Lung (tissue), 11 donors: ENCODE measurements at regions not wholly inside any gene's neighbourhood (a gene's known extent, or its start where the extent isn't known, plus 50 kb on each side); places are given as distances from the start of the nearest gene placed in this dataset.

Experiments
- ATAC-seq: fragments of 200-7000 bp; cut with Tn5 transposase; one replicate; pipeline ENCODE4 v1.9.1; 2020; ENCODE audit warnings: moderate number of reproducible peaks; ENCODE audit not compliant: insufficient read depth, low FRiP score
- DNase-seq, 3 donors: peaks; one replicate each; pipeline ENCODE4 v3.0.0-alpha.2; 2013 to 2017
- H3K27ac ChIP-seq, 2 donors: one replicate each; pipeline ENCODE4 v1.5.1; 2013; ENCODE audit warnings: mild to moderate bottlenecking in 2 of 2, moderate library complexity in 2 of 2, control low read depth in 1 of 2, inconsistent platforms in 1 of 2, low read depth in 1 of 2, low read length in 1 of 2
- H3K27me3 ChIP-seq, 3 donors: one replicate each; pipeline ENCODE4 v1.5.1; 2013; ENCODE audit warnings: low read length in 2 of 3; ENCODE audit not compliant: control insufficient read depth in 3 of 3, insufficient read depth in 3 of 3
- H3K36me3 ChIP-seq, 4 donors: one replicate each; pipeline ENCODE4 v1.5.1; 2013; ENCODE audit warnings: low read length in 4 of 4, mild to moderate bottlenecking in 1 of 4, moderate library complexity in 1 of 4; ENCODE audit not compliant: control insufficient read depth in 4 of 4, insufficient read depth in 4 of 4
- H3K4me1 ChIP-seq, 5 donors: one replicate each; pipeline ENCODE4 v1.5.1; 2013; ENCODE audit warnings: low read length in 5 of 5, mild to moderate bottlenecking in 2 of 5, moderate library complexity in 1 of 5; ENCODE audit not compliant: control insufficient read depth in 5 of 5, insufficient read depth in 5 of 5
- H3K4me3 ChIP-seq: one replicate; pipeline ENCODE4 v1.5.1; 2013; ENCODE audit warnings: mild to moderate bottlenecking, control low read depth, moderate library complexity
- H3K9ac ChIP-seq, 2 donors: one replicate each; pipeline ENCODE4 v1.5.1; 2013; ENCODE audit warnings: low read length in 2 of 2, control low read depth in 1 of 2; ENCODE audit not compliant: insufficient read depth in 1 of 2
- H3K9me3 ChIP-seq, 4 donors: one replicate each; pipeline ENCODE4 v1.5.1; 2013; ENCODE audit warnings: low read length in 3 of 4, mild to moderate bottlenecking in 1 of 4, moderate library complexity in 1 of 4; ENCODE audit not compliant: control insufficient read depth in 4 of 4, insufficient read depth in 3 of 4
- CTCF ChIP-seq: IDR thresholded peaks from 2 replicates; pipeline ENCODE4 v1.5.1; 2012; ENCODE audit warnings: mild to moderate bottlenecking; ENCODE audit errors: control extremely low read depth, extremely low read depth
- WGBS, 2 donors: extraction: QIAGEN DNeasy Blood & Tissue Kit; methylation state at CpG; one replicate each; pipeline ENCODE4 v1.1.7; 2013; 5-methylcytosine and 5-hydroxymethylcytosine counted together
- donor health status: control.
- donor health status: control.
- donor health status: Bipolar disorder and iron deficiency.
- donor health status: healthy.
- donor health status: DM: yes; HTN: yes; CAD: no.

GRCh38 chr10:4310172-4310571 lies 515.8 kb upstream of the AKR1E2 start:
- ATAC-seq (no peak), DNase-seq (no peak)
- Histone ChIP-seq H3K9ac (no peak overlapping the region), H3K27me3 (no peaks in the 10 kb centered on the region), H3K4me3 (no peak overlapping the region), H3K4me1 (peaks cover 0 to 31% (median 3%) of the 10 kb centered on the region in 5 donors), H3K27ac (peak overlapping the region in 1 of 2 donors; percentile 79), H3K36me3 (no peaks in the 10 kb centered on the region), H3K9me3 (no peaks in the 10 kb centered on the region)
- no peak for TF ChIP-seq CTCF
- WGBS, 2 donors, result 74 to 92% methylated on average over 3 of the region's 3 CpGs

DNA sequence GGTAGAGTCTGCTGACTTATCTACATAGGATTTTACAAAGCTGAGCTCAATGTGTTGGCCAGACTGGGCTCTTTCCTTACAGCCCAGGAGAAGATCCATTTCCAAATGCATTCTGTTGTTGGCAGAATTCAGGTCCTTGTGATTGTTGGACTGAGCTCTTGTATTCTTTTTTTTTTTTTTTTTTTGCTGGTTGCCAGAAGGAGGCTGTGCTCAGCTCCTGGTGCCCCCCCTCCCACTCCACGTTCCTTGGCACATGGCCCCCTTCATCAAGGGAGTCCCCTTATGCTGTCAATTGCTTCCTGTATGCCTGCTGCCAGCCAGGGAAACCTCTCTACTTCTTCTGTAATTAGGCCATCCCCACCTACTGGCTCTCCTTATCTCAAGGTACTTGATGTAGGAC lies 518.1 kb upstream of the AKR1E2 start:
- Histone ChIP-seq H3K9ac (no peak overlapping the region), H3K36me3 (no peaks in the 10 kb centered on the region), H3K27me3 (no peaks in the 10 kb centered on the region), H3K27ac (no peak overlapping the region), H3K4me3 (no peak overlapping the region), H3K9me3 (peaks cover 0 to under 1% (median 0%) of the 10 kb centered on the region in 4 donors), H3K4me1 (peaks cover 0 to 25% (median 2%) of the 10 kb centered on the region in 5 donors)
- TF ChIP-seq CTCF, result no peak
- ATAC-seq (no peak), DNase-seq (peak in 2 of 3 donors; percentile 38 to 66)
- 3 to 31% methylated on average over 1 of the region's 1 CpG for WGBS, 2 donors

- ATAC-seq (no peak), DNase-seq (no peak)
- Histone ChIP-seq H3K36me3 (no peaks in the 10 kb centered on the region), H3K27ac (no peak overlapping the region), H3K9ac (no peak overlapping the region), H3K4me3 (no peak overlapping the region), H3K27me3 (no peaks in the 10 kb centered on the region), H3K4me1 (peaks cover 0 to 25% (median 3%) of the 10 kb centered on the region in 5 donors), H3K9me3 (peaks cover 0 to 2% (median 0%) of the 10 kb centered on the region in 4 donors)
- 77 to 90% methylated on average over 3 of the region's 3 CpGs for WGBS, 2 donors
- TF ChIP-seq CTCF, result no peak
Observed at GRCh38 chr10:4306871-4307270, 519.1 kb upstream of the AKR1E2 start.

- DNase-seq (no peak), ATAC-seq (no peak)
- no peak overlapping the region for H3K27ac ChIP-seq
- H3K4me1 ChIP-seq, result peaks cover 0 to 32% (median 3%) of the 10 kb centered on the region in 5 donors
- H3K9me3 ChIP-seq, result peaks cover 0 to 2% (median 0%) of the 10 kb centered on the region in 4 donors
- no peaks in the 10 kb centered on the region for H3K27me3 ChIP-seq
- H3K9ac ChIP-seq, result no peak overlapping the region
- no peak for TF ChIP-seq CTCF
- no peaks in the 10 kb centered on the region for H3K36me3 ChIP-seq
- WGBS, 2 donors, result 88 to 93% methylated on average over 5 of the region's 5 CpGs
- no peak overlapping the region for H3K4me3 ChIP-seq
Observed at GRCh38 chr10:4303045-4303444, 518.0 kb upstream of the KLF6 start.
